NCI-H2196 treated with DMSO at 0.1 percent for 48 hours (cell line): ENCODE measurements at regions not wholly inside any gene's neighbourhood (a gene's known extent, or its start where the extent isn't known, plus 50 kb on each side); places are given as distances from the start of the nearest gene placed in this dataset.

Experiments used
- DNase-seq: peaks from one replicate; lab custom pipeline; 2025; ENCODE audit not compliant: unreplicated experiment; lab: John Stamatoyannopoulos, UW

DNA sequence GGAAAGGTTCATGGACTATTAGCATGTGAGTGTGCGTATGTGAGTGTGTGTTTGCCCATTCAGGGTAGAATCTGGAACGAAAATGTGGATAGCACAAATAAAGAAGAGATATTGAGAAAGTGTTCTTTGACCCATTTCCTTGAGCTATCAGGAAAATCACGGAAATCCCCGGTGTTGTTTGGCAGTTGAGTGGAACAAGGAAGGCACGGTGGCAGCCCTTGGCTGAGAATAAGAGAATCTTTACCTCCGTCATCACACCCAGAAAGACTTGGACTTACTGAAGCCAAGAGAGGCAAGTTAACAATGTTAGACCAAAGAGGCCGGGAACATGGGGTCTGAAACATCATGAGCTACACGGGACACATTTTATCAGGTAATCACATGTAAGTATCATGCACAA, 588.9 kb upstream of the BTBD3 start:
- DNase-seq: no peak

DNA sequence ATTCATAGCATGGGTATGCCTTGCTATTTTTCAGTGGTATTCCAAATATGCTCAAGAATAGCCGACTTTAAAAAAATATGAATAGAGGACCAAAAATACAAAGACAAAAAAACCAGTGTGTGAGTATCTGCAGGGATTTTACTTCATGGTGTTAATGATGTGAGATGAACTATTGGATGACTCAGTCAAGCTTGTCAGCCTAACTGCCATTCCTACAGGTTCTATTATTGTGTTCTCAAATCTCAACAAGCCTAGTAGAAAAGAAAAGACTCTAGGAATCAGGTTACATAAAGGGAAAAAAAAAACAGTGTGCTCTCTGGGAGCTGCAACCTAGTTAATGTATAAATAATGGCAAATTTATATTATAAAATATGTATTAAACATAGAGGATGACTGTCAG, 588.4 kb upstream of the BTBD3 start:
- no peak for DNase-seq

- DNase-seq: no peak
These were observed 586.6 kb upstream of the BTBD3 start for GRCh38 chr20:11331096-11331495.

- no peak for DNase-seq
These were observed 585.3 kb upstream of the BTBD3 start for GRCh38 chr20:11332381-11332780.

- DNase-seq: no peak
These were observed 584.1 kb upstream of the BTBD3 start for GRCh38 chr20:11333634-11334033.

GRCh38 chr20:11337361-11338130, 580.1 kb upstream of the BTBD3 start:
- DNase-seq: no peak

GRCh38 chr20:11338496-11339306, 579.0 kb upstream of the BTBD3 start:
- no peak for DNase-seq

DNA sequence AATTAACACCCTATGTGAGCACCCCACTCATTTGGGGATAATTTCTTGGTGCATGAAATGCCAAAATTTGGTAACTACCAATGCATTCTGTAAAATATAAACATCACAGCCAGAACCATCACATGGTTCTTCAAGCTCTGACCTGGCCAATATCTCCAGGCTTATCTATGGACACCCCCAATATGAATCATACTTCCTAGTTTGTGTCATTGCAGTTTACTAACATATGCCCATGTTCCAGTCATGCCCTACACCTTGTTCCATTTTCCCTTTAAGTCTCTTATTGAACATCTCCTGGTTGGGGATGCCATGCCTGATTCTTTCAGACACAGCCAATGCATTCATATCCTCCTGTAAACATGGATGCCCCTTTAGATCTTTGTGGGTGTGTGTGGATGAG, 572.8 kb upstream of the BTBD3 start:
- DNase-seq: no peak

- DNase-seq: no peak
These were observed 570.0 kb upstream of the BTBD3 start for GRCh38 chr20:11347738-11348137.

GRCh38 chr20:11350126-11351005, 567.3 kb upstream of the BTBD3 start:
- no peak for DNase-seq

GRCh38 chr20:11352041-11352440, 565.7 kb upstream of the BTBD3 start:
- no peak for DNase-seq

- DNase-seq: no peak
These were observed 562.8 kb upstream of the BTBD3 start for GRCh38 chr20:11354846-11355245.

- DNase-seq: no peak
These were observed 562.3 kb upstream of the BTBD3 start for GRCh38 chr20:11355345-11355744.

GRCh38 chr20:11356061-11356460, 561.6 kb upstream of the BTBD3 start:
- DNase-seq: no peak

DNA sequence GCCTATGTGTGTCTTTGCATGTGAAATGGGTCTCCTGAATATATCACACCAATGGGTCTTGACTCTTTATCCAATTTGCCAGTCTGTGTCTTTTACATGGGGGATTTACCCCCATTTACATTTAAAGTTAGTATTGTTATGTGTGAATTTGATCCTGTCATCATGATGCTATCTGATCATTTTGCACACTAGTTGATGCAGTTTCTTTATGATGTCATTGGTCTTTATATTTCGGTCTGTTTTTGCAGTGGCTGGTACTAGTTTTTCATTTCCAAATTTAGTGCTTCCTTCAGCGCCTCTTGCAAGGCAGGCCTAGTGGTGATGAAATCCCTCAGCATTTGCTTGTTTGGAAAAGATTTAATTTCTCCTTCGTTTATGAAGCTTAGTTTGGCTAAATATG, 555.2 kb upstream of the BTBD3 start:
- no peak for DNase-seq

DNA sequence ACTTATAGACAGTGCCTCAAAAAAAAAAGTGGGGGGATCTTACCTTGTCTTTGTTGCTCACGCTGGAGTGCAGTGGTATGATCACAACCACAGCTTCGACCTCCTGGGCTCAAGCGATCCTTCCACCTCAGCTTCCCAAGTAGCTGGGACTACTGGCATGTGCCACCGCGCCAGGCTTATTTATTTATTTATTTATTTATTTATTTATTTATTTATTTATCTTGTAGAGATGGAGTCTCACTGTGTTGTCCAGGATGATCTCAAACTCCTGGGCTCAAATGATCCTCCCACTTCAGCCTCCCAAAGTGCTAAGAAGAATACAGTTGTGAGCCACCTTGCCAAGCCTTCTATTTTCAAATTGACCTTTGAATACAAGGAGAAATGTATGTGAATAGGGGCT, 553.0 kb upstream of the BTBD3 start:
- DNase-seq: no peak

DNA sequence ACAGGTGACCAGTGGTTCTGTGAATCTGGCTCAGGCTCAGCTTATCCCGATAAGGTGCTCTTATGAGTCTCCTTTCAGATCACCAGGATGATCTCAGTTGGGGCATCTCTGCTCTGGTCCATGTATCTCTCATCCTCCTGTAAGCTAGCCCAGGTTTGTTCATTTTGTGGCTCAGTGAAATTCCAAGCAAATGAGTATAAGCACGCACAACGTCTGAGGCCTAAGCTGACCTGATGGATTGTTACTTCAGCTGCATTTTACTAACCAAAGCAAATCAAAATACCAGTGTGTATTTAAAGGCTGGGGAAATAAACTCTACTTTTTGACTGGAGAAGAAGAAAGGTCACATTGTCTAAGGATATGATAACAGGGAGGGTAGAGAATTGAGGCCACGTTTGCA, 551.0 kb upstream of the BTBD3 start:
- DNase-seq: no peak

GRCh38 chr20:11368499-11368898, 549.2 kb upstream of the BTBD3 start:
- DNase-seq: no peak

DNA sequence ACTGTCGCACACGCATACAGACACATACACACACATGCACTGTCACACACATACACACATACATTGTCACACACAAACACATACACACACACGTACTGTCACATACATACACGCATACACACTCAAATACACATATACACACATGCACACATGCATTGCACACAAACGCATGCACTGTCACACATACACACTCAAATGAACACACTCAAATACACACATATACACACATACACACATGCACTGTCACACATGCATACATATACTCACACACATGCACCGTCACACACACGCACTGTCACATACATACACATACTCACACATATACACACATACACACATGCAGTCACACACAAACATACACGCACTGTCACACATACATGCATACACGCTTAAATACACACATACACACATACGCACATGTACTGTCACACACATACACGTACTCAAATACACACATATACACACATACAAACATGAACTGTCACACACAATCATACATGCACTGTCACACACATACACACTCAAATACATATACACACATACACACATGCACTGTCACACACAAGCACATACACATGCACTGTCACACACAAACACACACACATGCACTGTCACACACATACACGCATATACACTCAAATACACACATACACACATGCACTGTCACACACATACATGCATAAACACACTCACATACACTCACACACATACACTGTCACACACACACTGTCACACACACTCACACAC, 548.6 kb upstream of the BTBD3 start:
- no peak for DNase-seq

GRCh38 chr20:11371831-11372230, 545.9 kb upstream of the BTBD3 start:
- no peak for DNase-seq
